AG08395 (cell line): ENCODE measurements at regions not wholly inside any gene's neighbourhood (a gene's known extent, or its start where the extent isn't known, plus 50 kb on each side); places are given as distances from the start of the nearest gene placed in this dataset.
"Not testable (repeated sequence)": the region's sequence is repeated elsewhere in the genome, so short reads cannot be mapped to it uniquely, and the experiment has no call there.

Experiments
- DNase-seq: peaks from one replicate; pipeline ENCODE4 v3.0.0; 2012; ENCODE audit warnings: mixed read lengths, low spot score

DNA sequence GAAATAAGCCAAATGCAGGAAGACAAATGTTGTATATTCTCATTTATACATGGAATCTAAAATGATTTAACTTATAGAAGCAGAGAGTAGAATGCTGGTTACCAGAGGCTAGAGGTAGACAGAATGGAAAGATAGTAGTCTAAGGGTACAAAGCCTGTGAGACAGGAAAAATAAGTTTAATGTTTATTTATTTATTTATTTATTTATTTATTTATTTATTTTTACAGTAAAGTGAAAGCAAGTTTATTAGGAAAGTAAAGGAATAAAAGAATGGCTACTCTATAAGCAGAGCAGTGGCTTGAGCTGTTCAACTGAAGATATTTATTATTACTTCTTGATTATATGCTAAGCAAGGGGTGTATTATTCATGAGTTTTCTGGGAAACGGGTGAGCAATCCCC lies 203.2 kb downstream of the LAS1L start:
- DNase-seq = no peak

DNA sequence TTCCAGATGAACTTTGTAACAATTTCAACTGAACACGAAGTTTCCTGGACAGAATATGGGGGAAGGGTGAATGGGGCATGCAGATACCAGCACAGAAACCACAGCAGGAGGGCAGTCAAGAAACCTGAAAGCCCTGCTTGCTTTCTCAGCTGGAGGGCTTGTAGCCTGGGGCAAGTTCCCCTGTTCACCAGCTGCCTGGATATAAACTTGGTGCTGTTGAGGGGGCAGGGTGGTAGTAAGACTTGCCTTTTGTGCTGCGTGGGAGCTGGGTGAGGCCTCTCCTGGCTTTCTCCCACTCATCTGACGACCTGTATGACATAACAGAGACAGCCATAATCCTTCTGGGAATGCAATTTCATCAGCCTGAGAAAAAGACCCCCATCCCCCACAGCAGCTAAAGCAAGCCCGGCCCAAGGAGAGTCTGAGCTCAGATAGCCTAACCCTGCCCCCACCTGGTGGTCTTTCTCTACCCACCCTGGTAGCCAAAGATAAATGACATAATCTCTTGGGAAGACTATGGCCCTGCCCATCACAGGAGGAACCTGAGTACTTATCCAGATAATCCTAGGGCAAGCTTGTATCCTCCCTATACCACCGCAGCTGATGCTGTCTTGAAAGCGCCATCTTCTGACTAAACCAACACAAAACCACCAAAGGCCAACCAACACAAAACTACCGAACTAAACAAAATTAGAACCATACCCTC lies 234.3 kb downstream of the LAS1L start:
- no peak for DNase-seq

DNA sequence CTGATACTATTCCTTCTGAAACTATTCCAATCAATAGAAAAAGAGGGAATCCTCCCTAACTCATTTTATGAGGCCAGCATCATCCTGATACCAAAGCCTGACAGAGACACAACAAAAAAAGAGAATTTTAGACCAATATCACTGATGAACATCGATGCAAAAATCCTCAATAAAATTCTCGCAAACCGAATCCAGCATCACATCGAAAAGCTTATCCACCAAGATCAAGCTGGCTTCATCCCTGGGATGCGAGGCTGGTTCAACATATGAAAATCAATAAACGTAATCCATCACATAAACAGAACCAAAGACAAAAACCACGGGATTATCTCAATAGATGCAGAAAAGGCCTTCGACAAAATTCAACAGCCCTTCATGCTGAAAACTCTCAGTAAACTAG lies 251.7 kb downstream of the LAS1L start:
- DNase-seq = not testable (repeated sequence)

DNA sequence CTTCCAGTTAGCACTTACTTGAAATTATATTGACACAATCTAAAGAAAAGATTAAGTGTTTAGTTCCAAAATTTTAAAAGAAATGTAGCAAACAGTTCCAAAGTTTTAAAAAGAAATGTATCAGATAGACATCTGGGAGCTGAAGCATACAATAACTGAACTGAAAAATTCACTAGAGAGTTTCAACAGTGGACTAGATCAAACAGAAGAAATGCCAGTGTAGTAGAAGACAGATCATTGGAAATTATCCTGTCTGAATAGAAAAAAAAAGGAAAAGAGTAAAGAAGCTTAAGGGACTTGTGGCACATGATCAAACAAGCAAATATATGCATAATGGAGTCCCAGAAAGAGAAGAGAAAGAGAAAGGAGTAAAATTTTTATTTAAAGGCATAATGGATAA lies 261.4 kb downstream of the LAS1L start:
- no peak for DNase-seq

DNA sequence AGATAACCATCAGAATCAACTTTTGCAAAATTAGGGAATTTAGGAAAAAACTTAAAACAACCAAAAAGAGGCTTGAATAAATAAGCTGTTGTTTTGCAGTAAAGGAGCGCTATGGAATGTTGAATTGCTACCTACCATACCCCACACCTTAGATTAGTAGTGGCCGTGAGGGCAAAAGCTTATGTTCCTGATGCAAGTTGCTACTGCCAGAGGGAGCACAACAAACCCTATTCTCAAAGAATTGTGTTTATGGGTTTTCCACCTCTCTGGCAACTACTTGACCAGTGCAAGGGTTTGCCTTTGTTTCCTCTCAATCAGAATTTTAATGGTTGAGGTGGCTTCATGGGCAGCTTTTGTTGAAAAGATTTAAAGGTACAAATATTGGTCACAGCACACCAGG lies 268.1 kb downstream of the LAS1L start:
- no peak for DNase-seq

DNA sequence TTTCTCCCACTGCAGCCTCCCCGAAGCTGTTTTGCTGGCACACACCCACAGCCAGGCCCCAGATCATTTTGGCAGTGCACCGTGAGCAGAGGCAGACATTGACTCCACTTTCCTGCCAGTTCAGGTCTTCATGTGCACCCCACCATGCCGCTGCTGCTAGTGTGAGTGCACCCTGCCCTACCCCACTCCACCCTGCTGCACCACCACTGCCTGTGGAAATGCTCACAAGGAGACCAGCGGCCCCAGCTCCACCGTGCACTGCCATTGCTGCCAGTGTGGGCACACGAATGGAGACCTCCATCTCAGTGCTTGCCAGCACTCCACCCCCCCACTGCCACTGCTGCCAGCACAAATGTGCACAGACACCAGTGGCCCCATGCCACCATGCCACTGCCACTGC lies 277.6 kb upstream of the ZC4H2 start:
- DNase-seq = no peak

DNA sequence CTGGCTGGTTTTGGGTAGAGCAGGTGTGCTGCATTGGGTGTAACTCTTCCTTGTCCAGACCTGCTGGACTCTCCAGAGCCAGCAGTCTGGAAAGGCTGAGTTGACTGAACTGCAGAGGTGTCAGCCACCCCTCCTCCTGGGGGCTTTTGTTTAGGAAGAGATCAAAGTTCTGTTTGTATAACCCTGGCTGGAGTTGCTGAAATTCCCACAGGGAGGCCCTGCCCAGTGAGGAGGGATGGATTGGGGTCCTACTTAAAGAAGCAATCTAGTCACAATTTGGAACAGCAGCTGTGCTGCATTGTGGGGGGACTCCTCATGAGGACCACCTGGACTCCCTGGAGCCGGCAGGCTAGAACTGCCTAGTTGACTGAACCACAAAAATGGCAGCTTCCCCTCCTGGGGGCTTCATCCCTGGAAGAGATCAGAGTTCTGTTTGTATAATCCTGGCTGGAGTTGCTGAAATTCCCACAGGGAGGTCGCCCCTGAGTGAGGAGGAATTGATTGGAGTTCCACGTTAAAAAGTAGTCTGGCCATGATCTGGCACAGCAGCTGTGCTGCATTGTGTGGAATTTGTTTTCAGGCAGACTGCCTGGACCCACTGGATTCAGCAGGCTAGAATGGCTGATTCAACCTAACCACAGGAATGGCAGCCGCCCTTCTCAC lies 264.9 kb upstream of the ZC4H2 start:
- peak; percentile 4 for DNase-seq

DNA sequence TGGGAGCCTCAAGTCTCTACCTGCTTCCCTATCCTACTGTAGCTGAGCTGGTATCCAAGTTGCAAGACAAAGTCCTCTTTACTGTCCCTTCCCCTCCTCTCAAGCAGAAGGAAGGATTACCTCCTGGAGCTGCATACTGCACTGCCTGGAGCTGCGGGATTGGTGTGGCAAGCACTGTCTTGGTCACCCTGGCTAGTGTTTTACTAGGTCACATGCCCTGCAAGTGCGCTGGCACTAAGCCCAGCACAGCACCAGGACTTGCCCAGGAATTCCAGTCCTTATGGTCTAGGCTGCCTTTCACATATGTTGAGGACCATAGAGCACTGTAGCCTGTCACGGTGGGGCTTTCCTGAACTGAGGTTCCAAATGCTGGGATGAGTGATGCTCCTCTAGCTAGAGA lies 227.3 kb upstream of the ZC4H2 start:
- no peak for DNase-seq

DNA sequence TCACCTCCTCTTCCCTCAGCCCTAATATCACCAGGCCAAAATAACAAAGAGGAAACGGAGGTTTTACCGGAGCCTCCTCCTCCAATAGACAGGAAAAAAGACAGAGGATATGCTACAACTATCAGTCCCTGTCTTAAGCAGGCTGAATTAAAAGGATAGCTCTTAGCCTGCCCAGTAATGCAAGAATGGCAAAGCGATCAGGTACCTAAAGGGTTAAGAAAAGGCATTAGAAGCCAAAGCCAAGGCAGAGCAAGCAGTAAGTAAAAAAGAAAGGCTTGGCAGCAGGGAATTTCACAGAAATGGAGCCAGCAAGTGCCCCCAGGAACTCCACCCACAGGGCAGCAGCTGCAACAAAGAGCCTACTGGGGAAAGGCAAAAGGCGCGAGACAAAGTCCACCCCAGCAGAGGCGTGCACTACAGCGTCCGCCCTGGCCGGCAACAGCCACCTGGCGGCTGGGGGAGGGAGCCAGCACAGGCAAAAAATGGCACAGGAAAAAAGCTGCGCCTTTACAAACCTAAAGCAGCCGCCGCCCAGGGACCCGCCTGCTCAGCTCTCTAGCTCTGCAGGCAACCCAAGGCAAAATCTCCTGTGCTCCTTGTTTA lies 220.6 kb upstream of the ZC4H2 start:
- peak; percentile 1 for DNase-seq

DNA sequence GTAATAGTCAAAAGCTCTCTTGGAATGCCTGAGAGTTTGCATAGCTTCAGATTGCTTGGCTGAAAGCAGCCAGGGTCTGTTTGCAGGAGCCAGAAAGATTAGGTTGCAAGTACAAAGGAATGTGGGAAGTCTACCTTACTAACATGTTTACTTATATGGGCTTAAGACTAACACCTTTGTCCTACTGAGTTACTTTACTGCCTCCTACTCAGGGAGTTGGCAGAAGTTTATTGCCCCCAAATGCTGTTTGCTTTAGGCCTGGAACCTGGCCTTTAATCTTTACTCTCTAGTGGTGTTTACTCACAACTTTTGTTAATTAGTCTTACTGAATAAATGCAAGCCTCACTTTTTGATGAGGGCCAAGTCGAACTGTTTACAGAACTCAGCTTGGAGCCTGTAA lies 219.4 kb upstream of the ZC4H2 start:
- no peak for DNase-seq

DNA sequence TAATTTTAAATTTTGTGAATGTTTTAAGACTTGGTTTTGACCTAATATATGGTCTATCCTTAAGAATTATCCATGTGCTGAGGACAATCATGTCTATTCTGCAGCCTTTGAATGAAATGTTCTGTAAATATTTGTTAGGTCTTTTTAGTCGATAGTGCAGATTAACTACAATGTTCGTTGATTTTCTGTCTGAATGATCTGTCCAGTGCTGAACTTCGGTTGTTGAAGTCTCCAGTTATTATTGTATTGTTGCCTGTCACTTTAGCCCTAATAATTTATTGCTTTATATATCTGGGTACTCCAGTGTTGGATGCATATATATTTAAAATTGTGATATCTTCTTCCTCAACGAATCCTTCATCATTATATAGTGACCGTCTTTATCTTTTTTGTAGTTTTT lies 218.3 kb upstream of the ZC4H2 start:
- DNase-seq = no peak

DNA sequence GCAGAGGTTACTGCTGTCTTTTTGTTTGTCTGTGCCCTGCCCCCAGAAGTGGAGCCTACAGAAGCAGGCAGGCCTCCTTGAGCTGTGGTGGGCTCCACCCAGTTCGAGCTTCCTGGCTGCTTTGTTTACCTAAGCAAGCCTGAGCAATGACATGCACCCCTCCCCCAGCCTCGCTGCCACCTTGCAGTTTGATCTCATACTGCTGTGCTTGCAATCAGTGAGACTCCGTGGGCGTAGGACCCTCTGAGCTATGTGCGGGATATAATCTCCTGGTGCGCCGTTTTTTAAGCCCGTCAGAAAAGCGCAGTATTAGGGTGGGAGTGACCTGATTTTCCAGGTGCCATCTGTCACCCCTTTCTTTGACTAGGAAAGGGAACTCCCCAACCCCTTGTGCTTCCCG lies 187.1 kb upstream of the ZC4H2 start:
- not testable (repeated sequence) for DNase-seq

DNA sequence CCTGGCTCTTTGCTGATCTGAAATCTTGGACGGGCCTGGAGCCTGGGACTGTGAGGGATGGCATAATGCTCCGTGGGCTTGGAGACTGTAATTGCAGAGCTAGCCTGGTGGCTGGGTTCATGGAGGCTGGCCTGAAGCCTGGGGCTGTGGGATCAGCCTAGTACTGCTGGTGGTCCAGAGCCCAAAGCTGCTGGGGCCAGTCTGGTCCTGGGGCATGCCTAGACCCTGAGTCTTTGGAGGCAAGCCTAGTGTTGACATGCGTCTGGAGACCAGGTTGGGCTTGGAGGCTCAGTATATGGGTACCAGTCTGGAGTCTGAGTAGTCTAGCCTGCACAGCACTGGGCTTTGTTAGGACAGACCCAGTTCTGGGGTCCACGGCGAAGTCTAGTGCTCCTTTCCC lies 172.0 kb upstream of the ZC4H2 start:
- DNase-seq = no peak

DNA sequence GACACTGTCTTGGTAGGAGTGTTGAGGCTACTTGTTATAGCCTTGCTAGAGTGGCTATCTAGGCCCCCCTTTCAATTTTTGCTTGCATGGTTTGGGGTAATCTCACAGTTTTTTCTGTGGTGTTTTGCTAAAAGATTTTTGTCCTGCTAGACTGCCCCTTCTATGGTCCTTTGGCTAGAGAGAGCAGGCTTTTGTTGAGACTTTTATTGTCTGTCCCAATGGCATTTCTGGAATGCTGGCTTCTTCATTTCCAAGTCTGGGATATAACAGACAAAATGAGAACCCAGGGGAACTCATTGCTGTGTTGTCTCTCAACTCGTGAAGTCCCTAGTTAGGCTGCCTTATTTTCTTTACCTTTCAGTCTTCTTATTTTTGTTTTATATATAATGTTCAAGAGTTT lies 160.2 kb upstream of the ZC4H2 start:
- no peak for DNase-seq

DNA sequence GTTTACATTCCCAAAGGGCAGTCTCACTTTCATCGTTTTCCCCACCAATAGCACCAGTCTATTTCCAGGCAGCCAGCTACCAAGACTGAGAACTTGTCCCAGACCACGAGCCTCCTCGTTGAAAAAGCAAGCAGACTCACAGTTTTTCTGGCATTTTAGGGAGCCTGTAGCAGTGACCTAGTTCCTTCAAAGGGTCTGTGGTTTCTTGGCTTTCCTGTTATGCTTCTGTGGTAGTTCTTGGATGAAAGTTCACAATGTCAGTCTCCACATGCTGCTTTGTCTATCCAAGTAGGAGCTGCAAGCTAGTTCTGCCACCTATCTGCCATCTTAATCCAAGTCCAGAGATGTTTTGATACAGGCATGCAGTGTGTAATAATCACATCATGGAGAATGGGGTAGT lies 151.6 kb upstream of the ZC4H2 start:
- no peak for DNase-seq

DNA sequence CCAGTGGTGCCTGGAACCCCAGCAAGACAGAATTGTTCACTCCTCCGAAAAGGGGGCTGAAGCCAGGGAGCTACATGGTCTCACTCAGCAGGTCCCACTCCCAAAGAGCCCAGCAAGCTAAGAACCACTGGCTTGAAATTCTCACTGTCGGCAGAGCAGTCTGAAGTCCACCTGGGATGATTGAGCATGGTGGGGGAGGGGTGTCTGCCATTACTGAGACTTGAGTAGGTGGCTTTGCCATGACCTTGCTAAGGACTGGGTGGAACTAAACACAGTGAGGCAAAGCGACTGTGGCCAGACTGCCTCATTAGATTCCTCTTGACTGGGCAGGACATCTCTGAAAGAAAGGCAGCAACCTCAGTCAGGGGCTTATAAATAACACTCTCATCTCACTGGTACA lies 122.6 kb upstream of the ZC4H2 start:
- no peak for DNase-seq

DNA sequence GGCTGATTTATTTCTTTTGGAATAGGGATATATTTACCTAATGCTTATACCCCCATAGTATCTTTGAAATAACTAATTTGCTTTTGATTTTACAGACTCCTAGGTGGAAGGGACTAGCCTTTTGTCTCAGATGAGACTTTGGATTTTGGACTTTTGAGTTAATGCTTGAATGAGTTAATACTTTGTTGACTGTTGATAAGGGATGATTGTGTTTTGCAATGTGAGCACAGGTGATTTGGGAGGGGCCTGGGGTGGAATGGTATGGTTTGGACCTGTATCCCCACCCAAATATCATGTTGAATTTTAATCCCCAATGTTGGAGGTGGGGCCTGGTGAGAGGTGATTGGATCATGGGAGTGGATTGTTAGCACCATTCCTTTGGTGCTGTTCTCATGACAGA lies 117.4 kb upstream of the ZC4H2 start:
- no peak for DNase-seq

DNA sequence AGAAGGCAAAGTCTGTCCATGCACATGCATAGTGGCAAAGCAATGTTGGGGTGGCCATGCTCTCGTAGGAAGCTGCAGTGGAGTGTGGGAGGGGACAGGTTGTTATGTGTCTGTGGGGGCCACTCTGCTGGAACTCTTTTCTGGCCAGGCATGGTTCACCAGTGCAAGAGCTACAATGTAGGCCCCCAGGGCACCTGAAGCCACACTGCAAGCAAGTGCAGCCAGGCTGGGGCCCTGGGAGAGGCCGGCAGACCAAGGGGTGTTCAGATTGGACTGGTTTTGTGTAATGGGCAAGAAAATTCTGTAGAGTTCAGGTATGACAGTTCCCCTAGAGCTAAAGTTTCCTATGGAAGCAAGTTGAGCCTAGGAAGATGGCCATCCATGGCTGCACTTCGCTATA lies 97.0 kb upstream of the ZC4H2 start:
- no peak for DNase-seq

DNA sequence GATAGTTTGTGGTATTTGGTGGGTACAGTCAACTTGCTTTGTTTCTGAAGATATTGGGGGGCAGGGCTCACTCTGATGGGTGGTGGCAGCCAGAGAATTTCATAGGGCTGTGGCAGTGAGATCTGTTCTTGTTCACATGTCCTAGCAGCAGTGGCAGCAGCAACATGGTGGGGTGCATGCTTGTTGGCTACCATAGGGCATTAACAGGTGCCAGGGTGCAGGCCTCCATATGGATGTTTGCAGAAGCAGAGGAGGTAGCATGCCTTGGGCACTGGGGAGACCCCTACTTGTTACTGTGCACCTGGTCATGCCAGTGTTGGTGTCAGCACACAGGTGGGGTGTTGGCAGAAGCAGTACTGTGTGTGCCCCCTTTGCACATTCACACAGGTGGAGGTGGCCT lies 96.3 kb upstream of the ZC4H2 start:
- no peak for DNase-seq

DNA sequence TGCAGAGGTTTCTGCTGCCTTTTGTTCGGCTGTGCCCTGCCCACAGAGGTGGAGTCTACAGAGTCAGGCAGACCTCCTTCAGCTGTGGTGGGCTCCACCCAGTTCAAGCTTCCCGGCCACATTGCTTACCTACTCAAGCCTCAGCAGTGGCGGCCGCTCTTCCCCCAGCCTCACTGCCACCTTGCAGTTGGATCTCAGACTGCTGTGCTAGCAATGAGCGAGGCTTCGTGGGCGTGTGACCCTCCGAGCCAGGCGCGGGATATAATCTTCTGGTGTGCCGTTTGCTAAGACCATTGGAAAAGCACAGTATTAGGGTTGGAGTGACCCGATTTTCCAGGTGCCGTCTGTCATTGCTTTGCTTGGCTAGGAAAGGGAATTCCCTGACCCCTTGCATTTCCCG lies 82.4 kb upstream of the ZC4H2 start:
- not testable (repeated sequence) for DNase-seq

DNA sequence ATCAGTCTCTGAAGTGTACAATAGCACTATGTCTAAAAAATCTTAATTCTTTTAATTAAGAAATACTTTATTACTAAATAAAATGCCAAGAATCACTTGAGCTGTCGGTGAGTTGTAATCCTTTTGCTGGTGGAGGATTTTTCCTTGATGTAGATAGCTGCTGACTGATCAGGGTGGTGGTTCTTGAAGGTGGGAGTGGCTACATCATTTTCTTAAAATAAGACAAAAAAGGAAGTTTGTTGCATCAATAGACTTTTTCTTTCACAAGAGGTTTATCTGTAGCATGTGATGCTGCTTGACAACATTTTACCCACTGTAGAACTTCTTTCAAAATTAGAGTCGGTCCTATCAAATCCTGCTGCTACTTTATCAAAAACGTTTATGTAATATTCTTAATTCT lies 68.8 kb upstream of the ZC4H2 start:
- DNase-seq = no peak

DNA sequence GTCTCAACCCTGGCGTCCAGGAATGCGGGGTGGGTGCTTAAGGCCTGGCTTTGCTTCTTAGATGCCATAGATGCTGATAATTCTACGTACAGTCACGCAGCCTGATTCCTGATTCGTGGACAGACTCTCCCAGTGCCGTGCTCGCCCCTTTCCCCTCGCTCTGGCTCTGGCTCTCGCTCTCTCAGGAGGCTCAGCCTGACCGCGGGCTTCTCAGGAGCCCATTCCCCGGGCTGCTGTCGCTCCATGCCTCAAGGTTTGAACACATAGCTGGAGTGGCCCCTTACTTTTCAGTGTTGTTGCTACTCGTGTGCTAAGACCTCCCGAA lies 59.2 kb upstream of the ZC4H2 start:
- peak; percentile 31 for DNase-seq

DNA sequence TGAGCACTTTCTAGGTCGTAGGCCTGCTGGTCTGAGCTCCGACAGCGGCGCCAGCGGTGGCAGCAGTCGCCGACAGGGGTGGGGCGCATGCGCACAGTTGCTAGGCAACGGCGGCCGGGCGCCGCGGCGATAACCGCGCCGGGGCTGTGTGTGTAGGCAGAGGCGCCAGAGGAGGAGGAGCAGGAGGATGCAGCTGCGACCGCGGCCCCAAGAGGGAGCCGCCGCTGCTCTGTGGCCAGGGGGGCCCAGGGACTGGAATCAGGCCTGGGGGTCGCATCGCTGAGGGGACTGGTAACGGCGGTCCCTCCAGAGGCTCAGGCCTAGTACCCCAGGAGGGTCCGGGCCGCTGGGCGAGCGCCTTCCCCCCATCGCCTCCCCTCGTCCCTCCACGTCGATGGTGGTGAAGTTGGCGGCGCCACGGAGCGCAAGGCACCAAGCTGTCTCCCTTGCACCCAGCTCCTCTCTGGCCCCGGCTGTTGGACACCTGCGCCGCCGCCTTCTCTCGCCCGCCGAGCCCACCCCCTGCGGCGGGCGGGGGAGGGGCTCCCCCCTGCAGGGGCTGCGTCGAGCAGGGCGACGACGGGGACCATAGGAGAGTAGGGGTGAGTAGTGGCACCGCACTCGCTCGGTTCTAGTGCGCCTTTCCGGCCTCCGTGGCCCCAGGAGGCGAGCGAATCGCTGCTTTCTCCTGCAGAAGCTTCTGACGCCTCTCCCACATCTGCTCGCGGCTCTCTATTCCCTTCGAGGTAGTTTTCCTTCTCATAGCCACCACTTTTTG lies 58.6 kb upstream of the ZC4H2 start, which contains the start of gene ZC3H12B:
Gene ZC3H12B (plus strand): TSS at position 159 of the 778 bp plus-strand sequence.
- DNase-seq = peak; percentile 91
